GM18511 (cell line): ENCODE measurements at regions not wholly inside any gene's neighbourhood (a gene's known extent, or its start where the extent isn't known, plus 50 kb on each side); places are given as distances from the start of the nearest gene placed in this dataset.
"Not testable (repeated sequence)": the region's sequence is repeated elsewhere in the genome, so short reads cannot be mapped to it uniquely, and the experiment has no call there.

Experiments
- ATAC-seq: cut with Tn5 transposase; IDR thresholded peaks from one replicate; pipeline ENCODE4 v1.9.1; 2021; ENCODE audit warnings: mild to moderate bottlenecking, moderate library complexity; ENCODE audit not compliant: unreplicated experiment

GRCh38 chr1:80181418-80181817 lies 1174.9 kb upstream of the ADGRL4 start:
- ATAC-seq, result no peak

DNA sequence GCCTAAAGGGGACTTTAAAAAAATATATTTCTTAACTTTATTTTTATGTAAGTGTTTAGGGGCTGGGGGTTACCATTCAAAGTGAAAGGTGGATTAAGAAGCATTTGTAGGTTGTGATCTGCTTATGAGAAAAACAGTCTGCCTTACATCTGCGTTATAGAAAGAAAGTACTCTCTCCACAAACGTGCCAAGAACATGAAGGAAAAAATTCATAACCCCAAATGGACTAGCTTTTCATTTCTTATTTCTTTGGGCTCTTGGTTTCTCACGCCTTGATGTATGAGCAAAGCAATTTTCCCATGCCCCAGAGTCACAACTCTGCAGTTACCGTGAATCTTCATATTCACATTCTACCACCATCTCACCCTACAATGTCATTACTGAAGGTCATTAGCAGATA lies 1165.1 kb upstream of the ADGRL4 start:
- ATAC-seq, result no peak

- ATAC-seq, result no peak
Observed at GRCh38 chr1:80170811-80171485, 1164.4 kb upstream of the ADGRL4 start.

- no peak for ATAC-seq
Observed at GRCh38 chr1:80164150-80164549, 1157.6 kb upstream of the ADGRL4 start.

- no peak for ATAC-seq
Observed at GRCh38 chr1:80163686-80164085, 1157.2 kb upstream of the ADGRL4 start.

- no peak for ATAC-seq
Observed at GRCh38 chr1:80158771-80159170, 1152.2 kb upstream of the ADGRL4 start.

- ATAC-seq, result no peak
Observed at GRCh38 chr1:80158266-80158665, 1151.7 kb upstream of the ADGRL4 start.

DNA sequence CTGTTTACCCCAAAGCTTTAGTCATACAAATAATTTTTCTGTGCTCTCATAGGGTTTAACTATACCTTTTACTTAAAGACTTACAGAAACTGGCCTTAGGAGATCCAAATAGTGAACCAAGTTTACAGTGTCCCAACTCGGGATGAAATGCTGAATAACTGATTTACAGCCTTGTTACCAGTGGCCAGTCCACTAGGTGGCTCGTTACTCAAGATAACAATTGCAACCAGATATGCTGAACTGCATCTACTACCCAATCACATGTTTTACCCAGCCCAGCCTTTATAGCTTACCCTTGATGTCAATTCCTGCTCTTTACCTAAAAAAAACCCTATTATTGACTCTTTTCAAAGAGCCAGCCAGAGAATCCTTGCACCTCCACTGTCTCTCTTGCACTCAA lies 1148.8 kb upstream of the ADGRL4 start:
- ATAC-seq, result no peak

- no peak for ATAC-seq
Observed at GRCh38 chr1:80154176-80154575, 1147.6 kb upstream of the ADGRL4 start.

GRCh38 chr1:80153762-80154161 lies 1147.2 kb upstream of the ADGRL4 start:
- ATAC-seq, result no peak

GRCh38 chr1:80143361-80143760 lies 1136.8 kb upstream of the ADGRL4 start:
- ATAC-seq, result no peak

- ATAC-seq, result not testable (repeated sequence)
Observed at GRCh38 chr1:80137946-80138602, 1131.5 kb upstream of the ADGRL4 start.

DNA sequence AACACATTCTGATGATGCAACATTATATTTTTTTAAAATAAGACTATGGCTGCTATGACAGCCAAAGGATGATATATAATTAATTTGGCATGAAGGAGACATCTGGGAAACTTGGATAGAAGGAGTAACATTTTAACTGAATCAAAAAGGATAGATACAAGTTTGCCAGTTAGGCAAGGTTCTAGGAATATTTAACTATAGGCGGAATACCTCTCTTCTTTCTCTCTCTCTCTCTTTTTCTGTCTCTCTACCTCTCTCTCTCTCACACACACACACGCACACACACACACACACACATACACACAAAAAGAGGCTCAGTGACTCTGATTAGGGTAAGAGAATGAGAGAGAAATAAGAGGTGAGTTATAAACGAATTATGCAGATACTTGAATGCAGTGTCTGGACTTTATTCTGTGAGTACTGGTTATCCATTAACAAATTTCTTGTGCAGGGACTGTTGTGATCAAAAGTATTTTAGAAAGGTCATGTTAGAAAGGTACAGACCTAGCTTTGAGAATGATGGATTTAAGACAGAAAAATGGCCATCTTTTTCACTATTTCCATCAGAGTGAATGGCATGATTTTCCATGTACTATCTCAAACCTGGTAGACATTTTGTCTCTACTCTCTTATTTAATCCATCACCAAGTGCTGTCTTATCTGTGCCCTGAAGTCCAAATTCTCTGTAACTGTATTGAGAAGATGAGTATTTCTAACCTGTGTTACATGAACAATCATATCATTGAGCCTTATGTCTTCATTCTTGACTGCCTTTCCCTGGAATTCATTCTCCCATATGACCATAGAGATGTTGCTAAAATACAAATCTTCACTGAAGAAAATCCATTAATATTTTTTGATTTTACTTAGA lies 1106.9 kb upstream of the ADGRL4 start:
- no peak for ATAC-seq

GRCh38 chr1:80101159-80101558 lies 1094.6 kb upstream of the ADGRL4 start:
- ATAC-seq, result no peak

- ATAC-seq, result no peak
Observed at GRCh38 chr1:80099713-80100112, 1093.2 kb upstream of the ADGRL4 start.

GRCh38 chr1:80085067-80085466 lies 1078.5 kb upstream of the ADGRL4 start:
- no peak for ATAC-seq

DNA sequence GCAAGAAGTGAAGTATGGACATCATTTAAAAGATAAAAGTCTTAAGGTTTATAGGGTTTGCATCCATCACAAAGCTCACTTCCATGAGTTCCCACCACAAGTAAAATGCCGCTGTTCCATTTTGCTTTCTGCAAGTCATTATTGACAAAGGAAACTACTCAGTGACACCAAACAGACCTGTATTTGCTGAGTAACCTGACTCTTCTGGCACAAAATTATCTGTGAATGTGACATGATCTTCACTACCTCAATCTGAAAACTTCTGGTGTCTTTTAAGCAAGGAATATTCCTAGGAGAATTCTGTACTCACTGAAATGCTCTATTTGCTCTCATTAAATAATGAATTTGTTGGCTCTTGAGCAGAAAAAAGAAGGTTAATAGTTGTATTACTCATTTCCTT lies 1077.4 kb upstream of the ADGRL4 start:
- no peak for ATAC-seq

GRCh38 chr1:80076469-80076868 lies 1069.9 kb upstream of the ADGRL4 start:
- no peak for ATAC-seq

DNA sequence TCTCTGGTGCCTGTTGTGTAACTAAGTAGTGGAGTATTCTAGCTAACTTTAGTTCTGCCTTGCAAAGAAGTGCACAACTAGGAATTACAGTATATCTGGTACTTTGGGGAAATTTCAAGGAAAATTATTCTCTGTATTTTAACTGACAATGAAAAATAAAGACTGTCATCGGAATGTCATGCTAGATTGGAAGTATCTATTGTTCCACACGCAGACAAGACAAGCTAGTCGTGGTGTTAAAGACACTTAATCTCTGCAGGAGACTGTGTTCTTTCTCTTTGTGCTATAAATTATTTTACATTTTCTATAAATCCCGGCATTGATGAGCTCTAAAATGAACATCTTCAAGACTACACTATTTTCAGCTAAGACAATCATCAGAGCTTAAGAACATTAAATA lies 1068.8 kb upstream of the ADGRL4 start:
- no peak for ATAC-seq

DNA sequence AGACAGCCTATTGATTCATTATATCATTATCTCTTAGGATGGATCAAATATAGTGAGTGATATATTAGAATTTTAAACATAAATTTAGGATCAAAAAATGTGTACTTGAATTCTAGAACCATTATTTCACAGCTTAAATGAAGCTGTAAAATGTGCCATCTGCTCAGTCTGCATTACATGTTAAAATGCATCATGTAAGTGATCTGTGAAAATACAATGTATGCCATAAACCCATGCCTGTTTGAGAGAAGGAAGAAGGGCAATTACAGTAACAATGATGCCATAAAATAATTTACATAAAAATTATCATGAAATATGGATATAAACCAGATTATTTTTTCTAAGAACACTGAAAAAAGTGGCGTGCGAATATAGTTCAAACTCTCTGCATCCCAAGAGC lies 1066.0 kb upstream of the ADGRL4 start:
- no peak for ATAC-seq

- no peak for ATAC-seq
Observed at GRCh38 chr1:80066060-80066459, 1059.5 kb upstream of the ADGRL4 start.

DNA sequence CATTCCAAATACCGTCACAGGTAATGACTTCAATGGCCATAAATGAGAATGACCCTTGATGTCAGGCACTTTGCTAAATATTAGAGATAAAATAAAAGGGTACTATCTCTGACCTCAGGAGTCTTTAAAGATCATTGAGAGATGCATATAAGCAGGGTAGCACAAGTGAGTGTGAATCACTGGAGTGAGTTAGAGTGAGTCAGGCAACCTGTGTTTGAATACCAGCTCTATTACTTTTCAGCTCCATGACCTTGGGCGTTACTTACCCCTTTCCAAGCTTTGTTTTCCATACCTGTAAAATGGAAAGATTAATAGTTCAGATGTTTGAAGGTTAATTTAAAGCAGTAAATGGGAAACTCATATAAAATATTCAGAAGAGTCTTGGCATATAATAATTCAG lies 1058.0 kb upstream of the ADGRL4 start:
- no peak for ATAC-seq
